ENCODE measurements at regions not wholly inside any gene's neighbourhood (a gene's known extent, or its start where the extent isn't known, plus 50 kb on each side); places are given as distances from the start of the nearest gene placed in this dataset.

DNA sequence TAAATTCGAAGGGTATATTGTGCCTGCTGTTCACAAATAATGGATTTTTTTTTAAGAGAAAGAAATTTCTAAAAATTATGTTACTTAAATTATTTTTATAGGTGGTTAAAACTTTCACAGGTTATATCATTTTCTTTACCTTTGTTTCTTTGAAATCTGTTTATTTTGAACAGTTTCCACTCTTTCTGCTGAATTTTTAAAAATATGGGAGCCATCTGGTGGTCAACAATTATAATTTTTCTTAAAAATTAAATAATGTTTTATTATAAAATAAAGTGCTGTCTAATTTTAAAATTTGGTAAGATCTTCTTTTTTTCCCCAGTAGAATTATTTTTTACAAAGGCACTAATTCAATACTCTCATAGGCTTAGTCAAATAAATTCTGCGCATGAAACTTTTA is 263.9 kb downstream of the ETV1 start:
- TF ChIP-seq POLR2AphosphoS5 (IDR thresholded peaks at IDR 0.05; ENCODE audit: low read depth, low read length) (no peak), SIN3A (IDR thresholded peaks at IDR 0.05; ENCODE audit: borderline replicate concordance, insufficient read depth, low read length) (no peak), TAF1 (IDR thresholded peaks at IDR 0.05; ENCODE audit: borderline replicate concordance, insufficient read depth, low read length) (no peak), FOXP2 (optimal IDR thresholded peaks at IDR 0.05; ENCODE audit: borderline replicate concordance, extremely low read depth, extremely low read length, insufficient read depth) (no peak)
